DMS153 (cell line): ENCODE measurements at regions not wholly inside any gene's neighbourhood (a gene's known extent, or its start where the extent isn't known, plus 50 kb on each side); places are given as distances from the start of the nearest gene placed in this dataset.
A peak's percentile ranks its signal among the peaks of the same experiment; 100 is the strongest.

ENCODE experiments used
- DNase-seq: peaks from one replicate; lab custom pipeline; 2025; lab: John Stamatoyannopoulos, UW

GRCh38 chr18:72181241-72181764 is 362.8 kb downstream of the CBLN2 start:
- no peak for DNase-seq

DNA sequence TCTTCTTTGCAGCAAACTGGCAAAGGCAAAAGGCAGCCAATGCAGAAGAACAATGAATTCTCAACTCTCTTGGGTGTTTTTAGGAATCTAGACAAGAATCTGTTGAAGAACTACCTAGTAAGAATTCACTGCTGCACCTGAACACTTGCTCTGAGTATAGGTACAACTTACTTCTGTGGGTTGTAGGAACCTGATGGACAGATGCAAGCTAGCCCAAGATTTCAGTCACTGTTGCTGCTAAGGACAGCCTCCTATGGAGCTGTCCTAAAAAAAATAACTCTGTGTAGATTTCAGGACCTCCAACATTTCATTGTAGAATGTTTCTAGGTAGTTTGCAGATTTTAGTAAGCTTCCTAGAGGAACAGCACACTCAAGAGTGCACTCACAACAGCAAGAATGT is 363.5 kb downstream of the CBLN2 start:
- no peak for DNase-seq

DNA sequence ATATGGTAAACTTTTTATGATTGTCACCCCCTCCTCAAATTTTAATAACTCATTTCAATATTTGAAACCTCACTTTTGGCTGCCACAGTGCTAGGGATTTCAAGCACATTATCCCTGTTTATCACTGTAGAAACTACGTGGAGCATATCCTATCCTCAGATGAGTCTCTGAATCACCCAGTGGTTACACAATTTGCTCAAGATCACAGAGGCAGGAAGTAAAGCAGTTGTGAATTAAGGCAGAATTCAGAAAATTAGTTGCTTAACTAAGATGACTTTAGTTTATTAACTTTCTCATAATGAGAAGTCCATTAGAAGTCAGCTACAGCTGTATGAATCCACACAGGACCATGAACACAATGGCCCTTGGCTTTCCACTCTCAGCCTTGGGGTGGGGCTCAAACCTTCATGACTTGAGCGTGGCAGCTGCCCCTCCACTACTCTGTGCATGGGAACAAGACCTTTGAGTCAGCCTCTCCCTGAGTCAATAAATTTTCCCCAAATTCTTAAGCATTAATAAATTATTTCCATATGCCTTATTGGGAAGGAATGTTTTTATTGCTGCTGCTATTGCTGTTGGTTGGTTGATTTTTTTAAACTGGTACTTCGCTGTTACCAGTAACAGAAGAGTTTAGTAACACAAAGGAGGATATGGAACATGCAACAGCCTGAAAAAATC is 369.0 kb downstream of the CBLN2 start:
- DNase-seq: no peak

DNA sequence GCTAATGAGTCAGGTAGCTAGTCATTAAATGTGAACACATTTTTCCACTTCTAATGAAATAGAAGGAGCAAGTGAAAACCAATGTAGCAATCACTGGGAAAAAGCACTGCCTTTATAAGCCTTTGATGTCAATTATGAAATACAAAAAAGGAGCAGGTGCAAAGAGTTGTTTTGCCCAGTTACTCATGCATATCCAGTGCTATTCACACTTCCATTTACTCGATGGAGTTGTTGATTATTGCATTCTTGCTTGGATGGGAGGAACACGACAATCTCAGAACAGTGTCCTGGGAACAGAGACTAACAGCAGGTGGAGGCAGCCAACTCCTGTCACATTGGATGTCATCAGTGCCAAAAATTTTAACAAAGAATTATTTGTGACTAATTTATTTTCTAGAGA is 372.5 kb downstream of the CBLN2 start:
- DNase-seq: peak; percentile 66

DNA sequence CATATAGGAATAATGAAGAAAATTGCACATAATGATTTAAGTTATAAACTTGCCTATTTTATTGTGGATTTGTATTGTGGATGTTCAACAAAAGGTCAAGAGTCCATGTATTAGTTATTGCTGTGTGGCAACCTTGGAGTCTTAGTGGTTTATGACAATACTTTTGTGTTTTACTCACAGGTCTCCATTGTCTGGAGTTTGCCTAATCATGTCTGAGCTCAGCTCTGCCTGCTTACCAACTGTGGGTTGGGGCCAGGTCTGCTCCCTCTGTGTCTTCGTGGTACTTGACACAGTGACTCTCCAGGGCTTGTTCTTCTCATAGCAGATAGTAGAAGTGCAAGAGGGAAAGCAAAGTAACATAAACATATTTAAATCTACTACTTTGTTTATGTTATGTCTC is 382.5 kb downstream of the CBLN2 start:
- peak; percentile 15 for DNase-seq

GRCh38 chr18:72160510-72161445 is 383.4 kb downstream of the CBLN2 start:
- DNase-seq: peak; percentile 67

- peak; percentile 7 for DNase-seq
Observed at GRCh38 chr18:72155327-72155726, 388.8 kb downstream of the CBLN2 start.

GRCh38 chr18:72154926-72155325 is 389.2 kb downstream of the CBLN2 start:
- no peak for DNase-seq

DNA sequence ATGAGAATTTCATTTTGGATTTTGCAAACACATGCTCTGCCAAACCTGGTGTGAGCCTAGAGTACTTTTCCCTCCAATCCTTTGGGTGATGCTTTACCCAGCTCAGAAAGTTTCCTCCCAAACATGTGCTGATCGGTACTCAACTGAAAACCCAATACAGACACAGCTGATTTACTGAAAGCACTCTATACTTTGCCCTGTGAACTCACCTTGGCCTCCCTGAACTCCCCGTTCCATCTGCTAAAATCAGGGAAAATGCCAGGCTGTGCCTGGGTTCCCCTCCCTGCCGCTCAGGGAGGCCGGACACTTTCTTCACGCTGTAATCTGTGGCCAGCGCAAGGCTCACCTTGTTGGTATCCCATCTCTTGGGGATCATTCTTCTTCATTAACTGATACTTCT is 391.2 kb downstream of the CBLN2 start:
- no peak for DNase-seq

GRCh38 chr18:72147830-72148229 is 396.3 kb downstream of the CBLN2 start:
- no peak for DNase-seq

- no peak for DNase-seq
Observed at GRCh38 chr18:72140007-72140406, 404.1 kb downstream of the CBLN2 start.

GRCh38 chr18:72128649-72129048 is 415.5 kb downstream of the CBLN2 start:
- no peak for DNase-seq

GRCh38 chr18:72122103-72122502 is 422.0 kb downstream of the CBLN2 start:
- peak; percentile 43 for DNase-seq

DNA sequence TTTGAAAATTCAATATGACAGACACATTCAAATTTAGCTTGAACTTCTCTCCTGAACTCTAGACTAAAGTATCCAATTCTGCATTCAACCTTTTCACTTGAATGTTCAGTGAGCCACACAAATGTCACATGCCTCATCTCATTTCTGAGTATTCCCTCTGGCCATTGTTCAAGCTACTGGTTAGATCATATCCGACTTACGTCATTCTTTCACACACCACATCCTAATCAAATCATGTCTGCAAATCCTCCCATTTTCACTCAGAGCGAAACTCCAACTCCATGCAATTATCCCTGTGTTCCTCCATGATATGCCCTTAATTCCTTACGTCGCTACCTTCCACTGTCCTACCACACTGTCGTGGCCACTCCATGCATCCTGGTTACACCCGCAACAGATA is 425.1 kb downstream of the CBLN2 start:
- no peak for DNase-seq

- no peak for DNase-seq
Observed at GRCh38 chr18:72114801-72115594, 429.1 kb downstream of the CBLN2 start.

DNA sequence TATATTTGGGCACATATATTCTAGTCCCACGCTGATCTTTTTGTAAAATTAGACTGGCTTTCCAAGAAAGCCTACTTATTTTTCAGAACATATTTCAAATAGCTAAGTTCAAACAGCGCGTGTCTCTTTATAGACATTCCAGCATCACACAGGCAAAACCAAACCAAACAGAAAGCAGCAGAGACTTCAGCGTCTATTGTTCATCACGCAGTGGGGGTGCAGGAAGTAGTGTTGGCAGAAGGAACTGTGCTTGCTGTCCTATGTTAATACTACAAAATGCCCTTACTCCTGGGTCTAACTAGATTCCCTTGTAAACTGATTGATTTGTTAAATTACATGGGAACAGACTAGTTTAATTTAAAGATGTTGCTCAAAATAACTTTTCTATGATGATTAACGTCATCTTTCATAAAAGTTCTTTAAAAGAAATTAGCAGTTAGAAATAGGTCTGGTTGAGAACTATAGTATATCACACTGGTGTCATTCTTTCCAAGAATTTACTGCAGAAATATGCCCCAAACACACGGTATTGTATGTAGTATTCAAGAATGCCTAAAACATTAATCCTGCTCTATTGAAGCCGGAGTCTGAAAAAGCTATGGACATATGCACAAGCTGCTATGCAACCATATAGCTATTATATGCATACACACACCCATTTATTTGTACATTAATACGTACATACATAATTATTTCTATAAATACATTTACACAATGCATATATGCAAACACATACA is 436.3 kb downstream of the CBLN2 start:
- DNase-seq: peak; percentile 57

DNA sequence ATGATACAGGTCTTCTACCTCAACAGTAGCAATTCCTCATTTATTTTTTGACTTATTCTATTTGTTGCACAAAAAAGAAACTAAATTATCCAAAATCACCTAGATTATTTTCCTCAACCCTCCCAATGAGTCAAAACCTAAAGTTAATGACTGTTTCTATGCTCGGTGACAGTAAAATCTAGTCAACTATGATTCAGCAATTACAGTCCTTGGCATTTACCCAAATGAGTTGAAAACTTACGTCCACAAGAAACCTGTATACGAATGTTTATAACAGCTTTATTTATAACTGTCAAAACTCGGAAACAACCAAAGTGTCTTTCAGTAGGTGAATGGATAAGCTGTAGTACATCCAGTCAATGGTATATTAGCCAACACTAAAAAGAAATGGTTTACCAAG is 439.3 kb downstream of the CBLN2 start:
- DNase-seq: no peak

- DNase-seq: no peak
Observed at GRCh38 chr18:72102412-72102811, 441.7 kb downstream of the CBLN2 start.

- no peak for DNase-seq
Observed at GRCh38 chr18:72100465-72101004, 443.6 kb downstream of the CBLN2 start.

DNA sequence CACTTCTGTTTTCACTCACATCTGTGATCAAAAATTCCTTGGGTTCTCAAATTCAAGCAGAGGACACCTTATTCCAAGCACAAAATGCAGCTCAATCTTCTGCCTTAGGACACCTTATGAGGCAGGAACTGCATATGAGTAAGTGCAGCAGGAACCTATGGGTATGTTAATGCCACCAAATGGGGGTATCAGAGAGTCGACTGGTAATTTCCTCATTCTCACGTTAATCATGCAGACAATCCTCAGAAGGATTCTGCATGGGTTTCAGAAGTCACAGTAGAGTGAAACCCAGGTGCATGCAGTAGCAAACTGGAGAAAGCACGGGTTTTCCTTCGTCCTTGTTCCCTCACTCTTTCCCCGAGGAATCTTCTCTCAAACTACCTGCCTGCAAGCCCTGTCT is 452.8 kb downstream of the CBLN2 start:
- no peak for DNase-seq

DNA sequence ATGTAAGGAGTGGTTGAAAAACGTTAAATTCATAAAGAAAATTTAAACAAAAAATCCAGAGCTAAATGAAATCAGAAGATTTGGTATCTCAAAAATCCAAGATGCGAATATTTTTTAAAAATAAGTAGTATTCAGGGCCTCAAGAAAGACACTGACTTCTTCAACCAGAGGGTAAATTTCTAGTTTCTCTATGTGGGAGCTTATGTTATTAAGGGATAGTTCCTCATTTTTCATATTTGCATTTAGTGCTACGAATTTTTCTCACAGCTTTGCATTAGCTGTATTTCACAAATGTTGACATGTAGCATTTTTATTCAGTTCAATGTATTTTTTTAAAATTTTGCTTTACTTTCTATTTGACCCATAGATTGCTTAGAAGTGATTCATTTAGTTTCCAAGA is 454.7 kb downstream of the CBLN2 start:
- no peak for DNase-seq
